PC-3 (cell line): ENCODE measurements at regions not wholly inside any gene's neighbourhood (a gene's known extent, or its start where the extent isn't known, plus 50 kb on each side); places are given as distances from the start of the nearest gene placed in this dataset.
"Not testable (repeated sequence)": the region's sequence is repeated elsewhere in the genome, so short reads cannot be mapped to it uniquely, and the experiment has no call there.

ENCODE experiments used
- ATAC-seq: fragments of 200-7000 bp; cut with Tn5 transposase; 2 replicates; pipeline ENCODE4 v1.9.1; 2020; ENCODE audit warnings: mild to moderate bottlenecking, moderate library complexity
- BruUV-seq: library from RNA; stranded (reverse); fragments of 400-500 nt; replicated peaks from 2 replicates; lab custom pipeline; 2021; lab: Mats Ljungman, UMichigan
- CTCF ChIA-PET: fragments of 300-600 bp; sonication (Branson Sonifier 250); formaldehyde crosslinking; loops from one replicate; lab custom pipeline; 2022; ENCODE audit warnings: antibody characterized with exemption; lab: Charles Lee
- POLR2A ChIA-PET: fragments of 300-600 bp; sonication (Branson Sonifier 250); formaldehyde crosslinking; loops from one replicate; lab custom pipeline; 2022; ENCODE audit warnings: antibody characterized with exemption; ENCODE audit not compliant: unreplicated experiment; lab: Charles Lee
- DNase-seq: peaks from one replicate; pipeline ENCODE4 v3.0.0-alpha.2; 2015
- H2AFZ ChIP-seq: fragments of 300-600 bp; sonication (generic); 2 replicates; pipeline ENCODE4 v1.6.0; 2016; ENCODE audit warnings: antibody characterized with exemption, low read length
- H3F3A ChIP-seq: fragments of 300-600 bp; sonication (generic); one replicate; pipeline ENCODE4 v1.6.0; 2017; ENCODE audit warnings: antibody characterized with exemption, low read length, control low read depth, mild to moderate bottlenecking; ENCODE audit not compliant: unreplicated experiment
- H3K27ac ChIP-seq: fragments of 300-600 bp; sonication (generic); 2 replicates; pipeline ENCODE4 v1.5.1; 2016; ENCODE audit warnings: mild to moderate bottlenecking, low read length
- H3K27me3 ChIP-seq: fragments of 300-600 bp; sonication (generic); 2 replicates; pipeline ENCODE4 v1.6.1; 2016; ENCODE audit warnings: low read length, mixed read lengths
- H3K36me3 ChIP-seq: fragments of 300-600 bp; sonication (generic); 2 replicates; pipeline ENCODE4 v1.6.1; 2016; ENCODE audit warnings: low read depth, mixed run types, low read length, mixed read lengths
- H3K4me1 ChIP-seq: fragments of 300-600 bp; sonication (generic); 2 replicates; pipeline ENCODE4 v1.5.1; 2016; ENCODE audit warnings: low read length; ENCODE audit not compliant: insufficient read depth
- H3K4me2 ChIP-seq: fragments of 300-600 bp; sonication (generic); 2 replicates; pipeline ENCODE4 v1.6.0; 2016; ENCODE audit warnings: low read length
- H3K4me3 ChIP-seq: fragments of 300-600 bp; sonication (generic); 2 replicates; pipeline ENCODE4 v1.5.1; 2016; ENCODE audit warnings: mild to moderate bottlenecking, low read length, mixed read lengths
- H3K79me2 ChIP-seq: fragments of 300-600 bp; sonication (generic); 2 replicates; pipeline ENCODE4 v1.6.1; 2017; ENCODE audit warnings: low read length, mixed read lengths
- H3K9ac ChIP-seq: fragments of 300-600 bp; sonication (generic); 2 replicates; pipeline ENCODE4 v1.6.0; 2016; ENCODE audit warnings: mild to moderate bottlenecking, low read length
- H3K9me2 ChIP-seq: fragments of 300-600 bp; sonication (generic); replicated peaks from 2 replicates; pipeline ENCODE4 v1.6.1; 2016; ENCODE audit warnings: mixed run types, low read length, mixed read lengths
- H3K9me3 ChIP-seq: fragments of 300-600 bp; sonication (generic); 2 replicates; pipeline ENCODE4 v1.6.1; 2016; ENCODE audit warnings: low read length, mixed read lengths
- H4K20me1 ChIP-seq: fragments of 300-600 bp; sonication (generic); 2 replicates; pipeline ENCODE4 v1.6.1; 2016; ENCODE audit warnings: low read length, mixed read lengths
- intact Hi-C: fragments of 100-400 bp; cut with micrococcal nuclease; formaldehyde crosslinking; loops from 2 replicates; pipeline ENCODE4 v1.9.0; 2023

DNA sequence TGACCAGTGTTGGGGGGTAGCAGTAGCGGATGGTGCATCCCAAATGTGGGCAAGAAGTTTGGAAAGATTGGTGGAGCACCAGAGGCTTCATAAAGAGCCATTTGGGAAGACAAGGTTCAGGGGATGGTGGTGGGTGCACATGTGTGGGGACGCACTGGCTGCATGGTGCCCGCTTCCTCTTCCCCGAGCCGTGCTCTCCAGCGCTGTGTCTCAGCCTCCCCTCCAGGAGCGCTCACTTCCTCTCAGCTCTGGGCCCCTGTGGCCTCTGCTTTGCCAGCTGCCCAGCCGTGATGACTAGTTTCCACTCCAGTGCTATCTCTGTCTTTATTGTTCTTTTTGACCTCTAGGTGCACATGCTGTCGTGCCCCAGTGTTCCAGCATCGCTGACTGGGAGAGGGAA is 78.2 kb upstream of the CRYM start:
- H3K4me1 ChIP-seq, H3K27me3 ChIP-seq, H3K36me3 ChIP-seq, H3F3A ChIP-seq, intact Hi-C loops, H4K20me1 ChIP-seq, CTCF ChIA-PET, H3K4me3 ChIP-seq, H3K27ac ChIP-seq, H3K4me2 ChIP-seq, DNase-seq, H2AFZ ChIP-seq, BruUV-seq, H3K9ac ChIP-seq, ATAC-seq, H3K79me2 ChIP-seq, POLR2A ChIA-PET, H3K9me3 ChIP-seq, H3K9me2 ChIP-seq: not testable (repeated sequence)

DNA sequence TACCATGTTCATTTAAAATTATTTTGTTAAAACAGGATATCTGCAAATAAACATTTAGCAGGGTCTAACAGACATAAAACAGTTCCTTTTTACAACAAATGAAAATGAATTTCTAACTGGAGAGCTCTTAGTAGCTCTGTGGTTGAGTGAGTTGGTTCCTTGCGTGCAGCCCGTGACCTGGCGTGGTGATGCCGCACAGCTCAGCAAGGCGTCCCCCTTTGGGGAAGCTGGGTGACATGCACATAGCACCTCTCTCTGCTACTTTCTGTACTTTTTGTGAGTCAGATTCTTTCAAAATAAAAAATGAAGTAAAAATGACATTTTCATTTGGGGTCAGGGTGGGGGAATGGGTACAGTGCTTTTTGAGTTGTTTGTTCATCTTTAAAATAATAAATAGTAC is 73.3 kb upstream of the CRYM start:
- H3K79me2 ChIP-seq, H3K27me3 ChIP-seq, H3K27ac ChIP-seq, CTCF ChIA-PET, H3K4me3 ChIP-seq, ATAC-seq, POLR2A ChIA-PET, H3K9me2 ChIP-seq, H3F3A ChIP-seq, DNase-seq, H3K36me3 ChIP-seq, intact Hi-C loops, H3K9me3 ChIP-seq, H2AFZ ChIP-seq, H3K4me2 ChIP-seq, BruUV-seq, H3K9ac ChIP-seq, H4K20me1 ChIP-seq, H3K4me1 ChIP-seq: not testable (repeated sequence)

DNA sequence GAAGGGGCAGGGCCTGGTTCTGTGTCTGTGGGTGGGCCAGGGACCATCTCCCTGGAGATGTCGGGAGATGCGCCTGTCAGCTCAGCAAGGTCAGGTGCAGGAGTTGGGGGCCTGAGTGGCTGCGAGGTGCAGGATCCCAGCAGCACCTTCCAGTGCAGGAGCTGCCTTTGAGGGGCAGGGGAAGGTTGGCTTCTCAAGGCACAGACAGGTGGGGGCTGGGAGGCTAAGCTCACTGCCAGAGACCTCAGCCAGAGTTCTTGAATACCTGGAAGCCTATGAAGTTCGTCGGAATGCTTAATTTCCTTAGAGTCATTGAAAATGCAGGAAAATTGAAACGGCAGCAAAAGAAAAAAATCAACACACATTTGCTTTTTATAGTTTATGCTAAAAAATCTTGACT is 72.8 kb upstream of the CRYM start:
- H3K9me3 ChIP-seq, H3K36me3 ChIP-seq, BruUV-seq, H3K4me3 ChIP-seq, H3K79me2 ChIP-seq, H3K9ac ChIP-seq, H3F3A ChIP-seq, POLR2A ChIA-PET, H3K27me3 ChIP-seq, H3K4me1 ChIP-seq, H4K20me1 ChIP-seq, H3K27ac ChIP-seq, H3K9me2 ChIP-seq, H2AFZ ChIP-seq, CTCF ChIA-PET, H3K4me2 ChIP-seq, intact Hi-C loops, ATAC-seq, DNase-seq: not testable (repeated sequence)

DNA sequence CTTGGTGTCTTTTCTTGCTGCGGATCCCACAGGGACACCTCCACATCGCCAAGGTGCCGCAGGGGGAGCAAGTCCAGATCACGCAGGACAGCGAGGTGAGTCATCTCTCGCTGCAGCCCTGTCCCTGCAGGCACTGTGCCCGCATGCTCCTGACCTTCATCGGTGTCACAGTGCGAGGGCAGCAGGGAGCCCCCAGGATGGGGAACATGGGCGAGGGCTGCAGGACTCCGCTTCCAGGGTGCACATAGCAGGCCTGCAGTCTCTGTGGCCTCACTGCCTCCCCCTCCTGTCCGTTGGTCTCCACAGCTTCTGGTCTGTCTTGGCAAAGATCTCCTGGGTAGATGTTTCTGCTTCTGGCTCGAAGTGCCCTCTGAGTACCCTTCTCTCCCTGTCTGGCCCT is 71.2 kb upstream of the CRYM start:
- H3K36me3 ChIP-seq, H3K9ac ChIP-seq, H4K20me1 ChIP-seq, H3K9me3 ChIP-seq, BruUV-seq, H3K79me2 ChIP-seq, H3K27me3 ChIP-seq, CTCF ChIA-PET, H2AFZ ChIP-seq, H3K4me1 ChIP-seq, POLR2A ChIA-PET, ATAC-seq, H3K27ac ChIP-seq, DNase-seq, H3K9me2 ChIP-seq, H3K4me3 ChIP-seq, H3K4me2 ChIP-seq, intact Hi-C loops, H3F3A ChIP-seq: not testable (repeated sequence)

DNA sequence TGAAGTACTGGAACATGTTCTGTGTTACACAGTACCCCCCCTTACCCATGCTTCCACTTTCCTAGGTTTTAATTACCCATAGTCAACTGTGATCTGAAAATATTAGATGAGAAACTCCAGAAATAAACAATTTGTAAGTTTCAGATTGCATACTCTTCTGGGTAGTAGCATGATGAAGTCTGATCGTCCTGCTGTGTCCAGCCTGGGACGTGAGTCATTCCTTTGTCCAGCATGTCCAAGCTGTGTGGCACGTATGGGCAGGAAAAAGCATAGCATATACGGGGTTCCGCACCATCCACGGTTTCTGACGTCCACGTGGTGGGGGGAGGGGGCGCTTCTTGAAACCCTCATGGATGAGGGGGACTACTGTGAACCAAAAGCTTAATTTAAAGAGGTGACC is 70.7 kb upstream of the CRYM start:
- CTCF ChIA-PET, H3K4me3 ChIP-seq, H3K9ac ChIP-seq, intact Hi-C loops, H3K4me2 ChIP-seq, H2AFZ ChIP-seq, DNase-seq, H3F3A ChIP-seq, ATAC-seq, H3K9me2 ChIP-seq, H3K27ac ChIP-seq, H3K36me3 ChIP-seq, H3K9me3 ChIP-seq, H3K4me1 ChIP-seq, POLR2A ChIA-PET, BruUV-seq, H4K20me1 ChIP-seq, H3K27me3 ChIP-seq, H3K79me2 ChIP-seq: not testable (repeated sequence)

DNA sequence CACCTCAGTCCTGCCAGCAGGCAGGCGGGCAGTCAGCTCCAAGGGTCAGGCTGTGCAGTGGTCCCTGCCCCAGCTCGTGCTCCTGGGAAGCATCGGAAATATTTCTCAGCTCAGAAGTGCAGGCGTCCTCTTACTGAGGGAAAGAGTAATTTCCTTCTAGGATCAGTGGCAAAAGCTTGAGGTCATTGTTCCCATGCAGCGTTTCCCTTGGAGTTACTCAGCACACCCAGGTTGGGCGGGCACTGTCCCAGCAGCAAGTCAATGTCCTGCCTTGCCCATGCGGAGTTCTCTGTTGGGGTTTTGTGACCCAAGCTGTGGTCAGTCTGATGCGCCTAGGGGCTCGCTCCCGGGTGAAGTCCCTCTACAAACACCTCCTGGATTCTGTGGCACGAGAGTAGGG is 69.4 kb upstream of the CRYM start:
- H3K4me2 ChIP-seq, H3F3A ChIP-seq, H3K27ac ChIP-seq, CTCF ChIA-PET, H3K9ac ChIP-seq, DNase-seq, H3K79me2 ChIP-seq, H3K9me2 ChIP-seq, H3K9me3 ChIP-seq, POLR2A ChIA-PET, H3K27me3 ChIP-seq, H3K4me1 ChIP-seq, BruUV-seq, intact Hi-C loops, H2AFZ ChIP-seq, ATAC-seq, H3K36me3 ChIP-seq, H4K20me1 ChIP-seq, H3K4me3 ChIP-seq: not testable (repeated sequence)

DNA sequence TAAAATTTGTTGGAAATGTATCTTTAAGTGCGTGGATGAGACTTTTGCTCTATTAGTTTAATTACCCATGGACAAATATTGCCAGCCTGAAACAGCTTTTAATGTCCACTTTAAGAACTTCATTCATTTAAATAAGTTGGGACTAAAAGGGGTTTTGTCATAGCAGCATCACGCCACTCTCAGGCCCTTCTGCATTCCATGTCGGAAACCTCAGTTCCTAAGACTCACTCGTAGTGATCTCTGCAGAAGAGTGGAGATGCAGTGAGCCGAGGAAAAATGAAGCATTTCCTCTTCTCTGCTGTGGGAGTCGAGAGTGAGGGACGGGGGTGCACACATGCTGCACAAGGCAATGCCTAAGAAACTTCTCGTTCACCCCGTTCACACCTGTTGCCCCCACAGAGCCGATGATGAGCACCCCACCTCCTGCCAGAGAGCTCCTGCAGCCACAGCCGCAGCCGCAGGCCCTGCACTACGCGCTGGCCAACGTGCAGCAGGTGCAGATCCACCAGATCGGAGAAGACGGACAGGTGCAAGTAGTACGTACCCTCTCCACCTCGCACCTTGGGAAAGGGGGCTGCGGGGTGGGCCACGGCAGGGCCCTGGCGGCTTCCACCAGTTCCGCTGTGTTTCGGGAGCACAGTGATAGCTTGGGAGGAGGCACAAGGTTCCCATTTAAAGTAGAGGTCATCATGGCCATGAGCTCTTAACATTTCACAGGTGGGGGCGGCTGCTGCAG is 68.8 kb upstream of the CRYM start:
- intact Hi-C loops, H3K4me3 ChIP-seq, H3F3A ChIP-seq, H3K27me3 ChIP-seq, ATAC-seq, BruUV-seq, H3K36me3 ChIP-seq, CTCF ChIA-PET, H3K9me3 ChIP-seq, H4K20me1 ChIP-seq, H3K4me1 ChIP-seq, POLR2A ChIA-PET, H3K9ac ChIP-seq, H3K79me2 ChIP-seq, H2AFZ ChIP-seq, H3K4me2 ChIP-seq, H3K27ac ChIP-seq, H3K9me2 ChIP-seq, DNase-seq: not testable (repeated sequence)
